ENCODE measurements at regions not wholly inside any gene's neighbourhood (a gene's known extent, or its start where the extent isn't known, plus 50 kb on each side); places are given as distances from the start of the nearest gene placed in this dataset.

GRCh38 chr10:88032566-88032965 is 169.1 kb downstream of the PTEN start:
- no peak for TF ChIP-seq CTCF (IDR thresholded peaks at IDR 0.05; ENCODE audit: unreplicated experiment)
- Mint-ChIP-seq H3K36me3 (ENCODE audit: insufficient read depth) (no peaks in the 10 kb centered on the region), H3K27me3 (no peaks in the 10 kb centered on the region), H3K9me3 (ENCODE audit: low read depth) (no peaks in the 10 kb centered on the region), H3K27ac (no peak overlapping the region), H3K4me1 (ENCODE audit: low read depth) (peaks cover 8% of the 10 kb centered on the region), H3K4me3 (ENCODE audit: low read depth) (no peak overlapping the region)
- DNase-seq (ENCODE audit: low spot score, unreplicated experiment), result no peak

- DNase-seq (ENCODE audit: low spot score, unreplicated experiment), result no peak
- H3K36me3 Mint-ChIP-seq (ENCODE audit: insufficient read depth), result no peaks in the 10 kb centered on the region
- peaks cover 5% of the 10 kb centered on the region for H3K4me1 Mint-ChIP-seq (ENCODE audit: low read depth)
- no peaks in the 10 kb centered on the region for H3K9me3 Mint-ChIP-seq (ENCODE audit: low read depth)
- H3K4me3 Mint-ChIP-seq (ENCODE audit: low read depth), result no peak overlapping the region
- H3K27ac Mint-ChIP-seq, result no peak overlapping the region
- no peaks in the 10 kb centered on the region for H3K27me3 Mint-ChIP-seq
- TF ChIP-seq CTCF (IDR thresholded peaks at IDR 0.05; ENCODE audit: unreplicated experiment), result no peak
These were observed 170.0 kb downstream of the PTEN start for GRCh38 chr10:88033385-88033784.

GRCh38 chr10:88033793-88034192 is 170.4 kb downstream of the PTEN start:
- no peak for TF ChIP-seq CTCF (IDR thresholded peaks at IDR 0.05; ENCODE audit: unreplicated experiment)
- peaks cover 3% of the 10 kb centered on the region for H3K4me1 Mint-ChIP-seq (ENCODE audit: low read depth)
- H3K9me3 Mint-ChIP-seq (ENCODE audit: low read depth), result no peaks in the 10 kb centered on the region
- H3K27ac Mint-ChIP-seq, result no peak overlapping the region
- no peak for DNase-seq (ENCODE audit: low spot score, unreplicated experiment)
- no peaks in the 10 kb centered on the region for H3K27me3 Mint-ChIP-seq
- H3K36me3 Mint-ChIP-seq (ENCODE audit: insufficient read depth), result no peaks in the 10 kb centered on the region
- H3K4me3 Mint-ChIP-seq (ENCODE audit: low read depth), result no peak overlapping the region

GRCh38 chr10:88036126-88036525 is 172.7 kb downstream of the PTEN start:
- no peaks in the 10 kb centered on the region for H3K9me3 Mint-ChIP-seq (ENCODE audit: low read depth)
- no peak overlapping the region for H3K4me3 Mint-ChIP-seq (ENCODE audit: low read depth)
- peaks cover under 1% of the 10 kb centered on the region for H3K4me1 Mint-ChIP-seq (ENCODE audit: low read depth)
- DNase-seq (ENCODE audit: low spot score, unreplicated experiment), result no peak
- no peak overlapping the region for H3K27ac Mint-ChIP-seq
- H3K36me3 Mint-ChIP-seq (ENCODE audit: insufficient read depth), result no peaks in the 10 kb centered on the region
- TF ChIP-seq CTCF (IDR thresholded peaks at IDR 0.05; ENCODE audit: unreplicated experiment), result no peak
- no peaks in the 10 kb centered on the region for H3K27me3 Mint-ChIP-seq

GRCh38 chr10:88037623-88038022 is 174.2 kb downstream of the PTEN start:
- Mint-ChIP-seq H3K27me3 (no peaks in the 10 kb centered on the region), H3K4me1 (ENCODE audit: low read depth) (peaks cover 13% of the 10 kb centered on the region), H3K4me3 (ENCODE audit: low read depth) (no peak overlapping the region), H3K36me3 (ENCODE audit: insufficient read depth) (no peaks in the 10 kb centered on the region), H3K9me3 (ENCODE audit: low read depth) (no peaks in the 10 kb centered on the region), H3K27ac (no peak overlapping the region)
- TF ChIP-seq CTCF (IDR thresholded peaks at IDR 0.05; ENCODE audit: unreplicated experiment), result no peak
- no peak for DNase-seq (ENCODE audit: low spot score, unreplicated experiment)

All from progenitor cell of endocrine pancreas (in vitro differentiated cells).